ENCODE measurements at regions not wholly inside any gene's neighbourhood (a gene's known extent, or its start where the extent isn't known, plus 50 kb on each side); places are given as distances from the start of the nearest gene placed in this dataset.

DNA sequence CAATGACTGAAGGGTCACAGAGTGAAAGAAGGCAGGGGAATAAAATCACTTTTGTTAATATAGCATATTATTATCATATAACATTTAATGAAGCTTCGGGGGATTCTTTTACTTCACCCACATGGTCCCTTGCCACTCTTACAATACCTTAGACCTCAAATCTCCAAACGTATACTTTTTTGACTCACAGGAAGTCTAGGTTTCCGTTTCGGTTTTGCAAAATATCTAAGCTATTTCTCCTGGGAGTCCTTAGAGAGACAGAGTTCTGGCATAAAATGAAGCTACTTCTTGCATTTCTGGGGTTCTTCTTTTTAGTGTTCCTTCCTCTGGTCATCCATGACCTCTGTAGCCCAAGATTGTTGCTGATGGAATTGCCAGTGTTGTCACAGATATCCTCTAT lies 590.5 kb upstream of the ATP2B1 start:
- H3K4me3 ChIP-seq (ENCODE audit: low read length): no peak overlapping the region
- no peak overlapping the region for H3K9ac ChIP-seq (ENCODE audit: low read length)
- H3K56ac ChIP-seq (ENCODE audit: low read length): no peak overlapping the region
- no peak for DNase-seq
- H4K8ac ChIP-seq (ENCODE audit: low read depth, low read length): no peak overlapping the region
- no peak overlapping the region for H3K18ac ChIP-seq (ENCODE audit: low read length)
- H3K27me3 ChIP-seq (ENCODE audit: insufficient read depth, low read length, poor library complexity): no peaks in the 10 kb centered on the region
- WGBS (ENCODE audit: extremely low coverage, insufficient coverage, low lambda C conversion rate): no CpG with 5 or more reads among the region's 4 CpGs
- no peaks in the 10 kb centered on the region for H3K79me2 ChIP-seq (ENCODE audit: control insufficient read depth, insufficient read depth, low read length)
- no peak overlapping the region for H3K23ac ChIP-seq (ENCODE audit: low read length)
- no peak overlapping the region for H2BK15ac ChIP-seq (replicated peaks; ENCODE audit: low read depth)
- H3K4me2 ChIP-seq (ENCODE audit: low read length): no peak overlapping the region
- H3K36me3 ChIP-seq (ENCODE audit: control insufficient read depth, insufficient read depth, low read length): no peaks in the 10 kb centered on the region
- no peaks in the 10 kb centered on the region for H3K79me1 ChIP-seq (ENCODE audit: low read length)
- H3K4me1 ChIP-seq (ENCODE audit: control insufficient read depth, low read depth, low read length): no peaks in the 10 kb centered on the region
- no peak overlapping the region for H3K4ac ChIP-seq (ENCODE audit: low read depth, low read length)
- H2BK5ac ChIP-seq (ENCODE audit: low read length): no peak overlapping the region
- no peak overlapping the region for H3K27ac ChIP-seq (ENCODE audit: low read depth, low read length)
- no peak overlapping the region for H2AK5ac ChIP-seq (ENCODE audit: low read length)
- H2BK120ac ChIP-seq (ENCODE audit: low read depth, low read length): no peak overlapping the region
- H4K5ac ChIP-seq (ENCODE audit: low read length): no peak overlapping the region

DNA sequence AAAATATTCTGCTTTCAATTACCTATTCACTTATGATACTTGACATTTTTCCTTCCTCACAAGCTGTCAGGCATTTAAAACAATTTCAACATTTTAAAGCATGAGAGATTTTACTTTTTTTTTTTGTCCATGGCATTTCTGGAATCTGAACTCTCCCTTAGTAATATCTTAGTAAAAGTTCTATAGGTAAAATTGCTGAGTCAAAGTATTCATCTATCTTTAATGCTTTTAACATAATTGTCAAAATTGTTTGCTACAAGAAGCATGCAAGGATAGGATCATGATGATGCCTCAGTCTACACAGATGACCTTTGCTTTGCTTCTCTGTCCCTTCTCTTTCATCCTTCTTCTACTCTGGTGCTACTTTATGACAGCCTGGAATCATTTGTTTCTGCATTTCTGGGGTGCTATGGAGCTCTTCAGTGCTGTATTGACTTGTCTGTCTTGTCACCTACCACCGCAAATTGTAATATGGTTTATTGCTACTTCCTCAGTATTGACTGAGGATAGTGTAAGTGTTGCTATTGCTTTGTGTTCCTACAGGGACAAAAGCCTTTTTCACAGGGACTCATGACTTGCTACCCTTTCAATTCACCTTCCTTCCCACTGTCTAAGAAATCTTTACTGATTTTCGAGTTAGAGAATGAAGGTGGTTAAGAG lies 589.8 kb upstream of the ATP2B1 start:
- Histone ChIP-seq H3K79me1 (ENCODE audit: low read length) (no peaks in the 10 kb centered on the region), H3K4me1 (ENCODE audit: control insufficient read depth, low read depth, low read length) (no peaks in the 10 kb centered on the region), H2BK15ac (replicated peaks; ENCODE audit: low read depth) (no peak overlapping the region), H2BK5ac (ENCODE audit: low read length) (no peak overlapping the region), H3K4ac (ENCODE audit: low read depth, low read length) (no peak overlapping the region), H3K9ac (ENCODE audit: low read length) (no peak overlapping the region), H2BK120ac (ENCODE audit: low read depth, low read length) (no peak overlapping the region), H4K8ac (ENCODE audit: low read depth, low read length) (no peak overlapping the region), H3K56ac (ENCODE audit: low read length) (no peak overlapping the region), H2AK5ac (ENCODE audit: low read length) (no peak overlapping the region), H3K36me3 (ENCODE audit: control insufficient read depth, insufficient read depth, low read length) (no peaks in the 10 kb centered on the region), H3K18ac (ENCODE audit: low read length) (no peak overlapping the region), H3K23ac (ENCODE audit: low read length) (no peak overlapping the region), H3K4me3 (ENCODE audit: low read length) (no peak overlapping the region), H3K27ac (ENCODE audit: low read depth, low read length) (no peak overlapping the region), H3K27me3 (ENCODE audit: insufficient read depth, low read length, poor library complexity) (no peaks in the 10 kb centered on the region), H3K4me2 (ENCODE audit: low read length) (no peak overlapping the region), H4K5ac (ENCODE audit: low read length) (no peak overlapping the region), H3K79me2 (ENCODE audit: control insufficient read depth, insufficient read depth, low read length) (no peaks in the 10 kb centered on the region)
- DNase-seq: no peak
- WGBS (ENCODE audit: extremely low coverage, insufficient coverage, low lambda C conversion rate): no CpG with 5 or more reads among the region's 2 CpGs

DNA sequence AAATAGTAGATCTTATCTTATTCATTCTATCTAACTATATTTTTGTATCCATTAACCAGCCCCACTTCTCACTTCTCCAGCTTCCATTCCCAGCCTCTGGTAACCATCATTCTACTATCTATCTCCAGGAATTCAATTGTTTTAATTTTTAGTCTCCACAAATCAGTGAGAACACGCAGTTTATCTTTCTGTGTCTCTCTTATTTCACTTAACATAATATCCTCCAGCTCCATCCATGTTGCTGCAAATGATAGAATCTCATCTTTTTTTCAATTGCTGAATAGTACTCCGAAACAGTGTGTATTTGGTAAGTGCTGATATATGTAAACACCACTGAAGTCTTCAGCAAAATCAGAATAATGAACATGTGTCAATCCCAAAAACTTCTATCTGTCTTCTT lies 587.2 kb upstream of the ATP2B1 start:
- Histone ChIP-seq H3K79me2 (ENCODE audit: control insufficient read depth, insufficient read depth, low read length) (no peaks in the 10 kb centered on the region), H3K18ac (ENCODE audit: low read length) (no peak overlapping the region), H2BK15ac (replicated peaks; ENCODE audit: low read depth) (no peak overlapping the region), H3K4me2 (ENCODE audit: low read length) (no peak overlapping the region), H2BK120ac (ENCODE audit: low read depth, low read length) (no peak overlapping the region), H4K5ac (ENCODE audit: low read length) (no peak overlapping the region), H2BK5ac (ENCODE audit: low read length) (no peak overlapping the region), H3K4me1 (ENCODE audit: control insufficient read depth, low read depth, low read length) (no peaks in the 10 kb centered on the region), H3K4me3 (ENCODE audit: low read length) (no peak overlapping the region), H3K79me1 (ENCODE audit: low read length) (no peaks in the 10 kb centered on the region), H3K4ac (ENCODE audit: low read depth, low read length) (no peak overlapping the region), H3K56ac (ENCODE audit: low read length) (no peak overlapping the region), H3K27me3 (ENCODE audit: insufficient read depth, low read length, poor library complexity) (no peaks in the 10 kb centered on the region), H3K9ac (ENCODE audit: low read length) (no peak overlapping the region), H2AK5ac (ENCODE audit: low read length) (no peak overlapping the region), H3K36me3 (ENCODE audit: control insufficient read depth, insufficient read depth, low read length) (no peaks in the 10 kb centered on the region), H4K8ac (ENCODE audit: low read depth, low read length) (no peak overlapping the region), H3K27ac (ENCODE audit: low read depth, low read length) (no peak overlapping the region), H3K23ac (ENCODE audit: low read length) (no peak overlapping the region)
- DNase-seq: no peak
- WGBS (ENCODE audit: extremely low coverage, insufficient coverage, low lambda C conversion rate): no CpG with 5 or more reads among the region's 2 CpGs

DNA sequence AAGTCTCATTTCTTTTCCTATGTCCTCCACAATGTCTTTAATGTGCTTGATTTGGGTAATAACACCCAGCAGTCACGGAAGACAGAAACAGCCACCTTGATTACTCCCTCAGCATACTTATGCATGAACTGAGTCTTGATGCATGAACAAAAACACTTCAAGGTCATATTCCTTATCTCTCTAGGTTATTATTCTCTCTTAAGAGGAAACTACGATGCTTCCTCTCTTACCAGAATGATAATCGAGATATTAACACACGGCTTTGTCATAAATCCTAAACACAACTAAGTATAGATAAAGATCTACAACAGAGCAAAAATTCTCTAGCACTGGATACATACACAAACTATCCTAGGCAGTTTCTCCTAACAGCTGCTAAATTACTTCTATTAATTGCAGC lies 583.5 kb upstream of the ATP2B1 start:
- Histone ChIP-seq H2BK15ac (replicated peaks; ENCODE audit: low read depth) (no peak overlapping the region), H2BK120ac (ENCODE audit: low read depth, low read length) (no peak overlapping the region), H3K23ac (ENCODE audit: low read length) (no peak overlapping the region), H3K56ac (ENCODE audit: low read length) (no peak overlapping the region), H3K18ac (ENCODE audit: low read length) (no peak overlapping the region), H3K79me2 (ENCODE audit: control insufficient read depth, insufficient read depth, low read length) (no peaks in the 10 kb centered on the region), H3K4me2 (ENCODE audit: low read length) (no peak overlapping the region), H3K79me1 (ENCODE audit: low read length) (no peaks in the 10 kb centered on the region), H3K9ac (ENCODE audit: low read length) (no peak overlapping the region), H2AK5ac (ENCODE audit: low read length) (no peak overlapping the region), H4K5ac (ENCODE audit: low read length) (no peak overlapping the region), H3K4me1 (ENCODE audit: control insufficient read depth, low read depth, low read length) (no peaks in the 10 kb centered on the region), H2BK5ac (ENCODE audit: low read length) (no peak overlapping the region), H4K8ac (ENCODE audit: low read depth, low read length) (no peak overlapping the region), H3K4ac (ENCODE audit: low read depth, low read length) (no peak overlapping the region), H3K27me3 (ENCODE audit: insufficient read depth, low read length, poor library complexity) (no peaks in the 10 kb centered on the region), H3K4me3 (ENCODE audit: low read length) (no peak overlapping the region), H3K36me3 (ENCODE audit: control insufficient read depth, insufficient read depth, low read length) (no peaks in the 10 kb centered on the region), H3K27ac (ENCODE audit: low read depth, low read length) (no peak overlapping the region)
- no CpG with 5 or more reads among the region's 4 CpGs for WGBS (ENCODE audit: extremely low coverage, insufficient coverage, low lambda C conversion rate)
- DNase-seq: no peak

DNA sequence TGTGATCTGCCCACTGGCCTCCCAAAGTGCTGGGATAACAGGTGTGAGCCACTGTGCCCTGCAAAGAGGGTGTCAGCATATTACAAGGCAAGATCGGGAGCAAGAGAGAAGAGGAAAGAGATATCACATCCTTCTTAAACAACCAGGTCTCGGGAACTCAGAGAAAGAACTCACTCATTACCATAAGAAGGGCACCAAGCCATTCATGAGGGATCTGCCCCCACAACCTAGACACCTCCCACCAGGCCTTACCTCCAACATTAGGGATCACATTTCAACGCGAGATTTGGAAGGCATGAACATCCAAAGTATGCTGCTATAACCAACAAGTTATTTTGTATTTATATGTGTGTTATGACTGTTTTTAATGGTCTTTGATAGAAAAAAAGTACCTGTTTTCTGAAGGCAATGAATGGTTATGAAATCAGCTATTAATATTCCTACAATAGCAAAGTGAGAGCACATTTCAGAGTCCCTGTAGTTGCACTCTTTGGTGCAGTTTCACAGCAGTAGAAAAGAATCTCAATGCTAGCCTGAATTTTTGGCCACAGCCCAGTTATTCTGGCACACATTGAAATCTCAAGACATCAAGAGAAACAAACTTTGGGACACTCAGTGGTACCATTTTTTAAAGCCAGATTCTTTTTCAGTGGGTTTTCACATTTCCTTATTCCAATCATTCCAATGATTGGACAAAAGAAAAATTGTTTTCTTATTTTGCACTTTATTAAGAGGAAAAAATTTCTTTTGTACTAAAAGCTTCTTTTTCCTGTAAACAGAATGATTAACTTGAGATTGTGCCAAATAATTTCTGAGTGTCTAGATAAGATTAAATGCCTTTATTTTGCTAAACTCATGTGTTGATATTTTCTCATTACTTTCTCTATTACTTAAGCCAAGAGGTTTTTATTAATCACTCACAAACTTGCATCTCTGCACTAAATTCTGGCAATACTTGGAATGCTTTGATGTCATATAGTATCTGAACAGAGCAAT lies 582.6 kb upstream of the ATP2B1 start:
- WGBS (ENCODE audit: extremely low coverage, insufficient coverage, low lambda C conversion rate): no CpG with 5 or more reads among the region's 4 CpGs

More for the DNA sequence above, 582.6 kb upstream of the ATP2B1 start:
- no peak overlapping the region for H2AK5ac ChIP-seq (ENCODE audit: low read length)
- no peak overlapping the region for H3K4me3 ChIP-seq (ENCODE audit: low read length)
- H3K23ac ChIP-seq (ENCODE audit: low read length): no peak overlapping the region
- no peak overlapping the region for H3K56ac ChIP-seq (ENCODE audit: low read length)
- no peak overlapping the region for H2BK120ac ChIP-seq (ENCODE audit: low read depth, low read length)
- H3K79me1 ChIP-seq (ENCODE audit: low read length): no peaks in the 10 kb centered on the region
- no peak overlapping the region for H3K18ac ChIP-seq (ENCODE audit: low read length)
- H3K36me3 ChIP-seq (ENCODE audit: control insufficient read depth, insufficient read depth, low read length): no peaks in the 10 kb centered on the region
- no peak overlapping the region for H3K9ac ChIP-seq (ENCODE audit: low read length)
- H4K5ac ChIP-seq (ENCODE audit: low read length): no peak overlapping the region
- no peak overlapping the region for H4K8ac ChIP-seq (ENCODE audit: low read depth, low read length)
- H2BK15ac ChIP-seq (replicated peaks; ENCODE audit: low read depth): no peak overlapping the region
- H3K79me2 ChIP-seq (ENCODE audit: control insufficient read depth, insufficient read depth, low read length): no peaks in the 10 kb centered on the region
- H3K4me1 ChIP-seq (ENCODE audit: control insufficient read depth, low read depth, low read length): no peaks in the 10 kb centered on the region
- H2BK5ac ChIP-seq (ENCODE audit: low read length): no peak overlapping the region
- H3K27ac ChIP-seq (ENCODE audit: low read depth, low read length): no peak overlapping the region
- no peak for DNase-seq
- H3K4ac ChIP-seq (ENCODE audit: low read depth, low read length): no peak overlapping the region
- H3K27me3 ChIP-seq (ENCODE audit: insufficient read depth, low read length, poor library complexity): no peaks in the 10 kb centered on the region
- H3K4me2 ChIP-seq (ENCODE audit: low read length): no peak overlapping the region

Data from mesendoderm (in vitro differentiated cells).